Loucy (cell line): ENCODE measurements at regions not wholly inside any gene's neighbourhood (a gene's known extent, or its start where the extent isn't known, plus 50 kb on each side); places are given as distances from the start of the nearest gene placed in this dataset.

ENCODE experiments used
- H2AFZ ChIP-seq: fragments of 200-600 bp; sonication (generic); 2 replicates; pipeline ENCODE4 v1.6.0; 2016; ENCODE audit warnings: antibody characterized with exemption, mild to moderate bottlenecking, low read length, moderate library complexity
- H3F3A ChIP-seq: fragments of 200-600 bp; 2 replicates; pipeline ENCODE4 v1.6.0; 2016; ENCODE audit warnings: antibody characterized with exemption, low read depth, mild to moderate bottlenecking
- H3K27me3 ChIP-seq: fragments of 200-600 bp; sonication (generic); 2 replicates; pipeline ENCODE4 v1.6.1; 2014; ENCODE audit warnings: low read length, mild to moderate bottlenecking; ENCODE audit not compliant: insufficient read depth, poor library complexity, severe bottlenecking
- H3K36me3 ChIP-seq: fragments of 200-600 bp; sonication (generic); 2 replicates; pipeline ENCODE4 v1.6.1; 2016; ENCODE audit warnings: low read length; ENCODE audit not compliant: insufficient read depth
- H3K4me1 ChIP-seq: fragments of 200-600 bp; sonication (generic); 2 replicates; pipeline ENCODE4 v1.5.1; 2014; ENCODE audit warnings: low read length, mild to moderate bottlenecking; ENCODE audit not compliant: insufficient read depth, poor library complexity, severe bottlenecking
- H3K4me2 ChIP-seq: fragments of 200-600 bp; sonication (generic); 2 replicates; pipeline ENCODE4 v1.6.0; 2014; ENCODE audit warnings: antibody characterized with exemption, low read length, low read depth, mild to moderate bottlenecking; ENCODE audit not compliant: poor library complexity, severe bottlenecking
- H3K4me3 ChIP-seq: fragments of 200-600 bp; sonication (generic); 2 replicates; pipeline ENCODE4 v1.5.1; 2014; ENCODE audit warnings: low read length, mild to moderate bottlenecking, mixed read lengths; ENCODE audit not compliant: poor library complexity, severe bottlenecking
- H3K79me2 ChIP-seq: fragments of 200-600 bp; sonication (generic); 2 replicates; pipeline ENCODE4 v1.6.1; 2014; ENCODE audit warnings: low read length; ENCODE audit not compliant: insufficient read depth
- H3K9ac ChIP-seq: fragments of 200-600 bp; sonication (generic); 2 replicates; pipeline ENCODE4 v1.6.0; 2014; ENCODE audit warnings: mild to moderate bottlenecking, low read depth, low read length, moderate library complexity; ENCODE audit not compliant: poor library complexity, severe bottlenecking
- H3K9me2 ChIP-seq: fragments of 200-600 bp; sonication (generic); replicated peaks from 2 replicates; pipeline ENCODE4 v1.6.1; 2016; ENCODE audit warnings: low read depth, low read length, mixed read lengths
- H3K9me3 ChIP-seq: fragments of 200-600 bp; sonication (generic); 2 replicates; pipeline ENCODE4 v1.6.1; 2014; ENCODE audit warnings: mild to moderate bottlenecking, antibody characterized with exemption, low read length, low read depth; ENCODE audit not compliant: insufficient read depth
- H4K20me1 ChIP-seq: fragments of 200-600 bp; sonication (generic); 2 replicates; pipeline ENCODE4 v1.6.0; 2014; ENCODE audit warnings: antibody characterized with exemption, low read length, mild to moderate bottlenecking; ENCODE audit not compliant: insufficient read depth, poor library complexity, severe bottlenecking
- CTCF ChIP-seq: fragments of 200-600 bp; sonication (generic); conservative IDR thresholded peaks from 2 replicates; pipeline ENCODE4 v1.5.1; 2014; ENCODE audit warnings: mild to moderate bottlenecking, antibody characterized with exemption, low read length
- EZH2phosphoT487 ChIP-seq: fragments of 200-600 bp; IDR thresholded peaks from 2 replicates; pipeline ENCODE4 v1.6.1; 2018; ENCODE audit warnings: antibody characterized with exemption, mild to moderate bottlenecking, moderate library complexity, borderline replicate concordance

GRCh38 chr2:13005761-13006335, 289.1 kb downstream of the TRIB2 start:
- TF ChIP-seq CTCF: no peak
- no peak for TF ChIP-seq EZH2phosphoT487
- Histone ChIP-seq H3K27me3 (no peaks in the 10 kb centered on the region), H3K36me3 (no peaks in the 10 kb centered on the region), H3K9me2 (no peaks in the 10 kb centered on the region), H3K9ac (no peak overlapping the region), H3F3A (no peaks in the 10 kb centered on the region), H2AFZ (no peak overlapping the region), H4K20me1 (no peaks in the 10 kb centered on the region), H3K4me2 (no peak overlapping the region), H3K4me1 (peaks cover 3% of the 10 kb centered on the region), H3K79me2 (no peaks in the 10 kb centered on the region), H3K4me3 (no peak overlapping the region), H3K9me3 (no peaks in the 10 kb centered on the region)

- no peaks in the 10 kb centered on the region for H3F3A ChIP-seq
- H3K4me1 ChIP-seq: peaks cover 2% of the 10 kb centered on the region
- no peaks in the 10 kb centered on the region for H3K79me2 ChIP-seq
- no peaks in the 10 kb centered on the region for H3K9me2 ChIP-seq
- H3K9me3 ChIP-seq: no peaks in the 10 kb centered on the region
- H3K36me3 ChIP-seq: no peaks in the 10 kb centered on the region
- H3K4me2 ChIP-seq: no peak overlapping the region
- no peak overlapping the region for H3K9ac ChIP-seq
- no peak overlapping the region for H3K4me3 ChIP-seq
- H2AFZ ChIP-seq: no peak overlapping the region
- no peaks in the 10 kb centered on the region for H3K27me3 ChIP-seq
- TF ChIP-seq EZH2phosphoT487: no peak
- no peak for TF ChIP-seq CTCF
- H4K20me1 ChIP-seq: no peaks in the 10 kb centered on the region
These were observed 289.7 kb downstream of the TRIB2 start for GRCh38 chr2:13006426-13006825.

GRCh38 chr2:13006829-13007717, 290.3 kb downstream of the TRIB2 start:
- no peaks in the 10 kb centered on the region for H3K9me2 ChIP-seq

More at GRCh38 chr2:13006829-13007717, 290.3 kb downstream of the TRIB2 start:
- H3K36me3 ChIP-seq: no peaks in the 10 kb centered on the region
- H3K27me3 ChIP-seq: no peaks in the 10 kb centered on the region
- H3K9me3 ChIP-seq: no peaks in the 10 kb centered on the region
- no peak overlapping the region for H3K9ac ChIP-seq
- no peaks in the 10 kb centered on the region for H3K4me1 ChIP-seq
- H3K4me2 ChIP-seq: no peak overlapping the region
- H3F3A ChIP-seq: no peaks in the 10 kb centered on the region
- H3K79me2 ChIP-seq: no peaks in the 10 kb centered on the region
- peak; percentile 91 for TF ChIP-seq CTCF
- TF ChIP-seq EZH2phosphoT487: no peak
- no peaks in the 10 kb centered on the region for H4K20me1 ChIP-seq
- no peak overlapping the region for H2AFZ ChIP-seq
- H3K4me3 ChIP-seq: no peak overlapping the region
